ENCODE measurements at regions not wholly inside any gene's neighbourhood (a gene's known extent, or its start where the extent isn't known, plus 50 kb on each side); places are given as distances from the start of the nearest gene placed in this dataset.

DNA sequence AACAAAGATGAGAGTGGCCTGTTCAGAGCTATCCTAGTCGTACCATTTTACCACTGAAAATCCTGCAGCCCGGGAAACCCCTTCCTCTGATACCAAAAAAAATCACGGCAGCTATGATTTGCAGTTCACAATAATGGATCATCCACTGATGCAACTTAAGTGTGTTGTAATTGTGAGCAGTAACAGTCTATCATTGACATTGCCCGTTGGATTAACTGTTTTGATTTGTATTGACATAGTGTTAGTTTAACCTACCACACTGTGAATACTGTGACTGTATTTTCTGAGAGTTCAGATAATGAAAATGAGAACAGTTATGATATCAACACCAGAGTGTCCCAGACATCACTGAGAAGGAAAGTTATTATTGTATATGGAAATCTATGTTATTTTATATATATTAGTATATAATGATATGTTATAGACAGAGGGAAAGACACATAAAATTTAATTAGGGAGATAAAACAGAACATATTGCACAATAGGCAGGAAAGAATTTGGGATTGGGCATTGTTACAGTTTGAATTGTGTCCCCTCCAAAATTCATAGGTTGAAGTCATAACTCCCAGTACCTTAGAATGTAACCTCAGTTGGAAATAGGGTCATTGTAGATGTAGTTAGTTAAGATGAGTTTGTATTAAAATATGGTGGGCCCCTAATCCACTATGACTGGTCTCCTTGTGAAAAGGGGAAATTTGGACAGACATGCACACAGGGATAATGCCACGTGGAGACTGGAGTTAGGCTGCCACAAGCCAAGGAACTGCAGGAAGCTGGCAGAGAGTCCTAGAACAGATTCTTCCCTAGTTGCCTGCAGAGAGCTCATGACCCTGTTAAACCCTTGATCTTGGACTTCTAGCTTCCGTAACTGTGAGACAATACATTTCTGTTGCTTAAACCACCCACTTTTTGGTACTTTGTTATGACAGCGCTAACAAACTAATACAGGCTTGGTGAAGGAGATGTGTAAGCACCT is 54.4 kb downstream of the TLCD4 start:
- Mint-ChIP-seq H3K4me3 (no peak overlapping the region), H3K36me3 (ENCODE audit: low read depth) (peaks cover 37% of the 10 kb centered on the region), H3K9me3 (peaks cover 10% of the 10 kb centered on the region), H3K4me1 (peaks cover 5% of the 10 kb centered on the region), H3K27me3 (ENCODE audit: insufficient read depth) (no peaks in the 10 kb centered on the region), H3K27ac (no peak overlapping the region)
- peaks cover 11% of the 10 kb centered on the region for H3K36me3 ChIP-seq (ENCODE audit: control insufficient read depth, insufficient read depth, low read length)
- TF ChIP-seq, protein P1, sequence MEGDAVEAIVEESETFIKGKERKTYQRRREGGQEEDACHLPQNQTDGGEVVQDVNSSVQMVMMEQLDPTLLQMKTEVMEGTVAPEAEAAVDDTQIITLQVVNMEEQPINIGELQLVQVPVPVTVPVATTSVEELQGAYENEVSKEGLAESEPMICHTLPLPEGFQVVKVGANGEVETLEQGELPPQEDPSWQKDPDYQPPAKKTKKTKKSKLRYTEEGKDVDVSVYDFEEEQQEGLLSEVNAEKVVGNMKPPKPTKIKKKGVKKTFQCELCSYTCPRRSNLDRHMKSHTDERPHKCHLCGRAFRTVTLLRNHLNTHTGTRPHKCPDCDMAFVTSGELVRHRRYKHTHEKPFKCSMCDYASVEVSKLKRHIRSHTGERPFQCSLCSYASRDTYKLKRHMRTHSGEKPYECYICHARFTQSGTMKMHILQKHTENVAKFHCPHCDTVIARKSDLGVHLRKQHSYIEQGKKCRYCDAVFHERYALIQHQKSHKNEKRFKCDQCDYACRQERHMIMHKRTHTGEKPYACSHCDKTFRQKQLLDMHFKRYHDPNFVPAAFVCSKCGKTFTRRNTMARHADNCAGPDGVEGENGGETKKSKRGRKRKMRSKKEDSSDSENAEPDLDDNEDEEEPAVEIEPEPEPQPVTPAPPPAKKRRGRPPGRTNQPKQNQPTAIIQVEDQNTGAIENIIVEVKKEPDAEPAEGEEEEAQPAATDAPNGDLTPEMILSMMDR (conservative IDR thresholded peaks at IDR 0.05): no peak
- H3K4me3 ChIP-seq (ENCODE audit: low read length): no peak overlapping the region
- no peaks in the 10 kb centered on the region for H3K9me3 ChIP-seq (ENCODE audit: control insufficient read depth, low read length)
- H3K27me3 ChIP-seq (ENCODE audit: control insufficient read depth, insufficient read depth, low read length, poor library complexity, severe bottlenecking): no peaks in the 10 kb centered on the region
- no peak overlapping the region for H3K27ac ChIP-seq (ENCODE audit: low read depth, low read length)
- DNase-seq: no peak
- 87 to 90% methylated on average over 4 to 7 of the region's 7 CpGs for WGBS, 2 experiments (ENCODE audit: insufficient coverage in 1 of 2, insufficient read length in 1 of 2)
- H3K4me1 ChIP-seq (ENCODE audit: control insufficient read depth, insufficient read depth, low read length): no peaks in the 10 kb centered on the region
- no peak overlapping the region for H3K9ac ChIP-seq (ENCODE audit: extremely low read depth, low read length, poor library complexity, severe bottlenecking)

DNA sequence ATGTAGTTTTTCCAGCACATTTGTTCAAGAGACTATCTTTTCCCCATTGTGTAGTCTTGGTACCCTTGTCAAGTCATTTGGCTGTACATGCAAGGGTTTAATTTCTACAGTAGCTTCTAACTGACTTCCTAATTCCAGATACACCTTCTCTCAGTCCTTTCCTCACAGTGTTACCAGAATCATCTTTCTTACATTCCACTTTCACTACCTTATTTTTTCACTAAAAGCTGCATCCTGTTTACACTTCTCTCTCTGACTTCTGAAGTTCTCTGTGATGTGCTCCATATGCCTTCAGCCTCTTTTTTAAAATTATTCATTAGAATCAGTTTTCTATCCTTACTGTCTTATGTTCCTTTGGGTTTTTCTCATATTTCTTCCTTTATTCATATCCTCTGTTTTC is 57.1 kb upstream of the RWDD3 start:
- TF ChIP-seq, protein P1 (conservative IDR thresholded peaks at IDR 0.05): no peak
- Mint-ChIP-seq H3K27ac (no peak overlapping the region), H3K36me3 (ENCODE audit: low read depth) (peaks cover 25% of the 10 kb centered on the region), H3K27me3 (ENCODE audit: insufficient read depth) (no peaks in the 10 kb centered on the region), H3K4me1 (peaks cover 2% of the 10 kb centered on the region), H3K4me3 (no peak overlapping the region), H3K9me3 (peaks cover 2% of the 10 kb centered on the region)
- no peaks in the 10 kb centered on the region for H3K27me3 ChIP-seq (ENCODE audit: control insufficient read depth, insufficient read depth, low read length, poor library complexity, severe bottlenecking)
- DNase-seq: no peak
- H3K4me1 ChIP-seq (ENCODE audit: control insufficient read depth, insufficient read depth, low read length): no peaks in the 10 kb centered on the region
- H3K36me3 ChIP-seq (ENCODE audit: control insufficient read depth, insufficient read depth, low read length): peaks cover 11% of the 10 kb centered on the region
- H3K9me3 ChIP-seq (ENCODE audit: control insufficient read depth, low read length): no peaks in the 10 kb centered on the region
- no peak overlapping the region for H3K4me3 ChIP-seq (ENCODE audit: low read length)
- no peak overlapping the region for H3K27ac ChIP-seq (ENCODE audit: low read depth, low read length)
- H3K9ac ChIP-seq (ENCODE audit: extremely low read depth, low read length, poor library complexity, severe bottlenecking): no peak overlapping the region

DNA sequence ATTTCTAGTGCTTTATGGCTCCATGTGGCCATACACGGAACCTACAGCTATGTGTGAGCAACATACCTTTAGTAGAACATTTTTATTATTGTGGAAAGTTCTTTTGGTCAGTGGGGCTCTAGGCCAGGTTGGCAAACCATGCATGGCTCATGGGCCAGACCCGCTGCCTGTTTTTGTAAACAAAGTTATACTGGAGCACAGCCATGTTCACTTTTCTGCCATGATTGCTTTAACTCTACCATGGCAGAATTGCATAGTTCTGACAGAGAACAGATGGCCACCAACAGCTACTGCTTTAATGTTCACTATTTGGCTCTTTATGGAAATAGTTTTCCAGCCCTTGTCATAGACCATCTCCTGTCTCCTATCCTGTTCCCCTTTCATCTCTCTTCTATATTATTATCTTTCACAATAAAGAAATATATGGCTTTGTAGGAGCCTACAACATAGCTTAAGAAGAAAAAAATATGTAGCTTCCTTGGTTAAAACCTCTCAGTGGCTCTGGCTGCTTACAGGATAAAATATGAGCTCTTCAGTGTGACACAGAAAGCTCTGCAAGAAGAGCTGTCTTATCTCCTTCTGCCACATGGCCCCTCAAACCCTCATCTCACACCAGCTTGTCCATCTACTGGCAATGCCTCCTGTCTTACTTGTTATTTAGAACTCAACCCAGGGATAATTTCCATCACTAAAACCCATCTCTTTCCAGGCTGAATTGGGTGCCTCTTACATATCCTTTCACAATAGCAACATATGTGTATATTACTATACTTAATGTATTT is 54.6 kb upstream of the RWDD3 start:
- Histone ChIP-seq H3K27ac (ENCODE audit: low read depth, low read length) (no peak overlapping the region), H3K4me3 (ENCODE audit: low read length) (no peak overlapping the region), H3K4me1 (ENCODE audit: control insufficient read depth, insufficient read depth, low read length) (no peaks in the 10 kb centered on the region), H3K9ac (ENCODE audit: extremely low read depth, low read length, poor library complexity, severe bottlenecking) (no peak overlapping the region), H3K27me3 (ENCODE audit: control insufficient read depth, insufficient read depth, low read length, poor library complexity, severe bottlenecking) (no peaks in the 10 kb centered on the region), H3K36me3 (ENCODE audit: control insufficient read depth, insufficient read depth, low read length) (peaks cover 11% of the 10 kb centered on the region), H3K9me3 (ENCODE audit: control insufficient read depth, low read length) (no peaks in the 10 kb centered on the region)
- Mint-ChIP-seq H3K4me3 (no peak overlapping the region), H3K9me3 (peaks cover 2% of the 10 kb centered on the region), H3K27ac (no peak overlapping the region), H3K36me3 (ENCODE audit: low read depth) (peaks cover 20% of the 10 kb centered on the region), H3K27me3 (ENCODE audit: insufficient read depth) (no peaks in the 10 kb centered on the region), H3K4me1 (peaks cover 2% of the 10 kb centered on the region)
- WGBS, 2 experiments (ENCODE audit: insufficient coverage in 1 of 2, insufficient read length in 1 of 2): 75 to 99% methylated on average over 1 to 2 of the region's 2 CpGs
- no peak for DNase-seq
- TF ChIP-seq, protein P1 (conservative IDR thresholded peaks at IDR 0.05): no peak
